ENCODE measurements at regions not wholly inside any gene's neighbourhood (a gene's known extent, or its start where the extent isn't known, plus 50 kb on each side); places are given as distances from the start of the nearest gene placed in this dataset.

DNA sequence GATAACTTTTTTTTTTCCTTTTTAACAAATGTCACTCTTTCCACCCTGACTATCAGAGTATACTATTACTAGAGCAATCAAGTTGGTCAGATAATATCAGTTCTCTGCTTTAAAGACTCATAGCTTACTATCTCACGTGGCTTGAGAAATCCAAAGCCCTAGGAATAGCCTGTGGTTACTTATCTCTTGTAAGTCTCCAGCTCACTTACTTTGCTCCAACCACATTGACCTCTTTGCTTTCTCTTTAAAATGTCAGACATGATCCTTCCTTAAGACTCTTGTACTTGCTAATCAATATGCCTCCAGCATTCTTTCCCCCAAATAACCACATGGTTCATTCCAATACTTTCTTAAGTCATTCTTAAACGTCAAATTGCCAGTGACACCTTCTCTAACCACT, 1292.2 kb downstream of the REEP3 start:
- TF ChIP-seq LBX2 (CRISPR knock-in tag; IDR thresholded peaks at IDR 0.05; ENCODE audit: borderline replicate concordance) (no peak), ZNF513 (CRISPR knock-in tag; conservative IDR thresholded peaks at IDR 0.05) (no peak), BRF2 (CRISPR knock-in tag; IDR thresholded peaks at IDR 0.05) (no peak), POLR2AphosphoS2 (IDR thresholded peaks at IDR 0.05; ENCODE audit: low read depth, low read length) (no peak), ARNT2 (CRISPR knock-in tag; IDR thresholded peaks at IDR 0.05; ENCODE audit: low read depth) (no peak), TCF7 (IDR thresholded peaks at IDR 0.05; ENCODE audit: low read depth) (no peak)
- TF ChIP-seq, protein P1, sequence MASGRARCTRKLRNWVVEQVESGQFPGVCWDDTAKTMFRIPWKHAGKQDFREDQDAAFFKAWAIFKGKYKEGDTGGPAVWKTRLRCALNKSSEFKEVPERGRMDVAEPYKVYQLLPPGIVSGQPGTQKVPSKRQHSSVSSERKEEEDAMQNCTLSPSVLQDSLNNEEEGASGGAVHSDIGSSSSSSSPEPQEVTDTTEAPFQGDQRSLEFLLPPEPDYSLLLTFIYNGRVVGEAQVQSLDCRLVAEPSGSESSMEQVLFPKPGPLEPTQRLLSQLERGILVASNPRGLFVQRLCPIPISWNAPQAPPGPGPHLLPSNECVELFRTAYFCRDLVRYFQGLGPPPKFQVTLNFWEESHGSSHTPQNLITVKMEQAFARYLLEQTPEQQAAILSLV (CRISPR knock-in tag; IDR thresholded peaks at IDR 0.05; ENCODE audit: borderline replicate concordance) = no peak

Data from HepG2 (cell line).